ENCODE measurements at regions not wholly inside any gene's neighbourhood (a gene's known extent, or its start where the extent isn't known, plus 50 kb on each side); places are given as distances from the start of the nearest gene placed in this dataset.

GRCh38 chr12:24195063-24195462 is 245.6 kb upstream of the SOX5 start:
- peaks cover 11% of the 10 kb centered on the region for H3K4me1 Mint-ChIP-seq (ENCODE audit: unreplicated experiment)
- no peak overlapping the region for H3K27ac Mint-ChIP-seq (ENCODE audit: unreplicated experiment)
- H3K36me3 Mint-ChIP-seq (ENCODE audit: low read depth, unreplicated experiment): no peaks in the 10 kb centered on the region
- H3K9me3 Mint-ChIP-seq (ENCODE audit: unreplicated experiment): no peaks in the 10 kb centered on the region
- H3K27me3 Mint-ChIP-seq (ENCODE audit: unreplicated experiment): no peaks in the 10 kb centered on the region
- no peak for TF ChIP-seq CTCF (IDR thresholded peaks at IDR 0.05; ENCODE audit: unreplicated experiment)
- H3K4me3 Mint-ChIP-seq (ENCODE audit: unreplicated experiment): no peak overlapping the region
- no peak for DNase-seq (ENCODE audit: low spot score)

- no peak for TF ChIP-seq CTCF (IDR thresholded peaks at IDR 0.05; ENCODE audit: unreplicated experiment)
- Mint-ChIP-seq H3K27ac (ENCODE audit: unreplicated experiment) (no peak overlapping the region), H3K9me3 (ENCODE audit: unreplicated experiment) (no peaks in the 10 kb centered on the region), H3K36me3 (ENCODE audit: low read depth, unreplicated experiment) (no peaks in the 10 kb centered on the region), H3K4me3 (ENCODE audit: unreplicated experiment) (no peak overlapping the region), H3K4me1 (ENCODE audit: unreplicated experiment) (no peaks in the 10 kb centered on the region), H3K27me3 (ENCODE audit: unreplicated experiment) (no peaks in the 10 kb centered on the region)
- DNase-seq (ENCODE audit: low spot score): no peak
Measured at GRCh38 chr12:24191117-24191516, 241.6 kb upstream of the SOX5 start.

GRCh38 chr12:24185782-24186181 is 236.3 kb upstream of the SOX5 start:
- Mint-ChIP-seq H3K9me3 (ENCODE audit: unreplicated experiment) (no peaks in the 10 kb centered on the region), H3K36me3 (ENCODE audit: low read depth, unreplicated experiment) (no peaks in the 10 kb centered on the region), H3K4me3 (ENCODE audit: unreplicated experiment) (no peak overlapping the region), H3K27ac (ENCODE audit: unreplicated experiment) (no peak overlapping the region), H3K4me1 (ENCODE audit: unreplicated experiment) (peaks cover 2% of the 10 kb centered on the region), H3K27me3 (ENCODE audit: unreplicated experiment) (no peaks in the 10 kb centered on the region)
- no peak for TF ChIP-seq CTCF (IDR thresholded peaks at IDR 0.05; ENCODE audit: unreplicated experiment)
- DNase-seq (ENCODE audit: low spot score): no peak

- Mint-ChIP-seq H3K27ac (ENCODE audit: unreplicated experiment) (no peak overlapping the region), H3K4me1 (ENCODE audit: unreplicated experiment) (no peaks in the 10 kb centered on the region), H3K36me3 (ENCODE audit: low read depth, unreplicated experiment) (no peaks in the 10 kb centered on the region), H3K4me3 (ENCODE audit: unreplicated experiment) (no peak overlapping the region), H3K9me3 (ENCODE audit: unreplicated experiment) (no peaks in the 10 kb centered on the region), H3K27me3 (ENCODE audit: unreplicated experiment) (no peaks in the 10 kb centered on the region)
- no peak for DNase-seq (ENCODE audit: low spot score)
- no peak for TF ChIP-seq CTCF (IDR thresholded peaks at IDR 0.05; ENCODE audit: unreplicated experiment)
Measured at GRCh38 chr12:24177889-24178288, 228.4 kb upstream of the SOX5 start.

GRCh38 chr12:24175929-24176328 is 226.5 kb upstream of the SOX5 start:
- Mint-ChIP-seq H3K27ac (ENCODE audit: unreplicated experiment) (no peak overlapping the region), H3K4me3 (ENCODE audit: unreplicated experiment) (no peak overlapping the region), H3K36me3 (ENCODE audit: low read depth, unreplicated experiment) (no peaks in the 10 kb centered on the region), H3K27me3 (ENCODE audit: unreplicated experiment) (no peaks in the 10 kb centered on the region), H3K4me1 (ENCODE audit: unreplicated experiment) (no peaks in the 10 kb centered on the region), H3K9me3 (ENCODE audit: unreplicated experiment) (no peaks in the 10 kb centered on the region)
- no peak for DNase-seq (ENCODE audit: low spot score)
- no peak for TF ChIP-seq CTCF (IDR thresholded peaks at IDR 0.05; ENCODE audit: unreplicated experiment)

All from endothelial cell (in vitro differentiated cells).